ENCODE measurements at regions not wholly inside any gene's neighbourhood (a gene's known extent, or its start where the extent isn't known, plus 50 kb on each side); places are given as distances from the start of the nearest gene placed in this dataset.
"Not testable (repeated sequence)": the region's sequence is repeated elsewhere in the genome, so short reads cannot be mapped to it uniquely, and the experiment has no call there.

- no peak for DNase-seq
- POLR2A ChIA-PET (ENCODE audit: partially characterized antibody), result no interaction called here
- Mint-ChIP-seq H3K9me3 (no peaks in the 10 kb centered on the region), H3K27ac (no peak overlapping the region), H3K4me1 (no peaks in the 10 kb centered on the region), H3K27me3 (peaks cover 13 to 15% of the 10 kb centered on the region in 2 donors), H3K36me3 (no peaks in the 10 kb centered on the region), H3K4me3 (no peak overlapping the region)
- CTCF ChIA-PET (ENCODE audit: partially characterized antibody), result no interaction called here
- Histone ChIP-seq H3K4me1 (ENCODE audit: insufficient read depth, low read length) (no peaks in the 10 kb centered on the region), H3K9me3 (ENCODE audit: control insufficient read depth in 1 of 2, low read length in 2 of 2) (no peaks in the 10 kb centered on the region), H3K27me3 (ENCODE audit: insufficient read depth, low read length) (no peaks in the 10 kb centered on the region), H3K36me3 (ENCODE audit: insufficient read depth, low read length) (no peaks in the 10 kb centered on the region), H3K4me3 (ENCODE audit: low read length in 2 of 2) (no peak overlapping the region), H3K27ac (ENCODE audit: low read depth, low read length) (no peak overlapping the region)
- intact Hi-C loops (cut with micrococcal nuclease), result no loop called here
Measured at GRCh38 chr4:121584836-121585235, 111.9 kb downstream of the ANXA5 start.

DNA sequence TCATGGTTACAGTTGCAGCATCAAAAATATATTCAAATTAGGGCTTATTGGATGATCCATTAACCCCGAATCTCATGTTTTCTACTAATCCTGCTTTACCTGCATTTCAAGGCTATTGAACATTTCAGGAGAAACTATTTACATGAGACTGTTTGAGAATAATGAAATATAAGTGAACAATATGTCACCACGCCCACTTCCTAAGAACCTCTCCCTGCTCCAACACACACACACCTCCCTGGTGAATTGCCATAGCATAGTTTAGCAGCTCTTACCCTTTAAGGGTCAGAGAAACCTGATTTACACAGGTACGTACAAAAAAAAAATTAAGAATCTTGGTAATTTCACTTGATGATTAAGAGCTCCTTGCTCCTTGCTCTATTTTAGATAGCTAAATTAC is 113.4 kb downstream of the ANXA5 start:
- Histone ChIP-seq H3K27ac (ENCODE audit: low read depth, low read length) (no peak overlapping the region), H3K9me3 (ENCODE audit: control insufficient read depth in 1 of 2, low read length in 2 of 2) (no peaks in the 10 kb centered on the region), H3K36me3 (ENCODE audit: insufficient read depth, low read length) (no peaks in the 10 kb centered on the region), H3K27me3 (ENCODE audit: insufficient read depth, low read length) (no peaks in the 10 kb centered on the region), H3K4me1 (ENCODE audit: insufficient read depth, low read length) (no peaks in the 10 kb centered on the region), H3K4me3 (ENCODE audit: low read length in 2 of 2) (no peak overlapping the region)
- no peaks in the 10 kb centered on the region for H3K4me1 Mint-ChIP-seq
- H3K4me3 Mint-ChIP-seq, result no peak overlapping the region
- H3K27ac Mint-ChIP-seq, result no peak overlapping the region
- H3K36me3 Mint-ChIP-seq, result no peaks in the 10 kb centered on the region
- CTCF ChIA-PET (ENCODE audit: partially characterized antibody), result no interaction called here
- DNase-seq, result no peak
- intact Hi-C loops (cut with micrococcal nuclease), result no loop called here
- peaks cover 11 to 21% of the 10 kb centered on the region in 2 donors for H3K27me3 Mint-ChIP-seq
- POLR2A ChIA-PET (ENCODE audit: partially characterized antibody), result no interaction called here
- no peaks in the 10 kb centered on the region for H3K9me3 Mint-ChIP-seq

GRCh38 chr4:121582296-121582695 is 114.5 kb downstream of the ANXA5 start:
- POLR2A ChIA-PET (ENCODE audit: partially characterized antibody), result no interaction called here
- Mint-ChIP-seq H3K27ac (no peak overlapping the region), H3K4me1 (no peaks in the 10 kb centered on the region), H3K27me3 (peaks cover 9 to 21% of the 10 kb centered on the region in 2 donors), H3K36me3 (no peaks in the 10 kb centered on the region), H3K4me3 (no peak overlapping the region), H3K9me3 (no peaks in the 10 kb centered on the region)
- Histone ChIP-seq H3K27me3 (ENCODE audit: insufficient read depth, low read length) (no peaks in the 10 kb centered on the region), H3K27ac (ENCODE audit: low read depth, low read length) (no peak overlapping the region), H3K9me3 (ENCODE audit: control insufficient read depth in 1 of 2, low read length in 2 of 2) (no peaks in the 10 kb centered on the region), H3K4me3 (ENCODE audit: low read length in 2 of 2) (no peak overlapping the region), H3K36me3 (ENCODE audit: insufficient read depth, low read length) (no peaks in the 10 kb centered on the region), H3K4me1 (ENCODE audit: insufficient read depth, low read length) (no peaks in the 10 kb centered on the region)
- CTCF ChIA-PET (ENCODE audit: partially characterized antibody), result no interaction called here
- intact Hi-C loops (cut with micrococcal nuclease), result no loop called here
- no peak for DNase-seq

DNA sequence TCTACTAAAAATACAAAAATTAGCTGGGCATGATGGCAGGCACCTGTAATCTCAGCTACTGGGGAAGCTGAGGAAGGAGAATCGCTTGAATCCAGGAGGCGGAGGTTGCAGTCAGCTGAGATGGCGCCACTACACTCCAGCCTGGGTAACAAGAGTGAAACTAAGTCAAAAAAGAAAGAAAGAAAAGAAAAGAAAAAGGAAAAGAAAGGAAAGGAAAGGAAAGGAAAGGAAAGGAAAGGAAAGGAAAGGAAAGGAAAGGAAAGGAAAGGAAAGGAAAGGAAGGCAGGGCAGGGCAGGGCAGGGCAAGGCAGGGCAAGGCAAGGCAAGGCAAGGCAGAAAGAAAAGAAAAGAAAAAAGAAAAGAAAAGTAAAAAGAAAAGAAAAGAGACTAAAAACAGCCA is 121.4 kb downstream of the ANXA5 start:
- H3K27ac Mint-ChIP-seq; H3K27me3 ChIP-seq (ENCODE audit: insufficient read depth, low read length); H3K9me3 ChIP-seq (ENCODE audit: control insufficient read depth in 1 of 2, low read length in 2 of 2); H3K27ac ChIP-seq (ENCODE audit: low read depth, low read length); H3K36me3 ChIP-seq (ENCODE audit: insufficient read depth, low read length); intact Hi-C loops (cut with micrococcal nuclease); H3K4me3 ChIP-seq (ENCODE audit: low read length in 2 of 2); H3K9me3 Mint-ChIP-seq; H3K36me3 Mint-ChIP-seq; POLR2A ChIA-PET (ENCODE audit: partially characterized antibody); CTCF ChIA-PET (ENCODE audit: partially characterized antibody); H3K4me1 ChIP-seq (ENCODE audit: insufficient read depth, low read length); DNase-seq; H3K4me1 Mint-ChIP-seq: not testable (repeated sequence)
- Mint-ChIP-seq H3K4me3 (peak overlapping the region in 1 of 8 donors; percentile 45), H3K27me3 (peaks cover 7 to 16% of the 10 kb centered on the region in 2 donors)

GRCh38 chr4:121574618-121575017 is 122.2 kb downstream of the ANXA5 start:
- peaks cover 10 to 21% of the 10 kb centered on the region in 2 donors for H3K27me3 Mint-ChIP-seq
- CTCF ChIA-PET (ENCODE audit: partially characterized antibody), result no interaction called here
- no peak for DNase-seq
- H3K36me3 Mint-ChIP-seq, result no peaks in the 10 kb centered on the region
- POLR2A ChIA-PET (ENCODE audit: partially characterized antibody), result no interaction called here
- H3K9me3 Mint-ChIP-seq, result peaks cover 0 to 8% (median 0%) of the 10 kb centered on the region in 8 donors
- intact Hi-C loops (cut with micrococcal nuclease), result no loop called here
- H3K4me3 ChIP-seq (ENCODE audit: low read length in 2 of 2), result no peak overlapping the region
- no peak overlapping the region for H3K27ac ChIP-seq (ENCODE audit: low read depth, low read length)
- no peaks in the 10 kb centered on the region for H3K4me1 Mint-ChIP-seq
- H3K4me3 Mint-ChIP-seq, result no peak overlapping the region
- H3K9me3 ChIP-seq (ENCODE audit: control insufficient read depth in 1 of 2, low read length in 2 of 2), result no peaks in the 10 kb centered on the region
- no peaks in the 10 kb centered on the region for H3K36me3 ChIP-seq (ENCODE audit: insufficient read depth, low read length)
- no peaks in the 10 kb centered on the region for H3K4me1 ChIP-seq (ENCODE audit: insufficient read depth, low read length)
- no peak overlapping the region for H3K27ac Mint-ChIP-seq
- no peaks in the 10 kb centered on the region for H3K27me3 ChIP-seq (ENCODE audit: insufficient read depth, low read length)

DNA sequence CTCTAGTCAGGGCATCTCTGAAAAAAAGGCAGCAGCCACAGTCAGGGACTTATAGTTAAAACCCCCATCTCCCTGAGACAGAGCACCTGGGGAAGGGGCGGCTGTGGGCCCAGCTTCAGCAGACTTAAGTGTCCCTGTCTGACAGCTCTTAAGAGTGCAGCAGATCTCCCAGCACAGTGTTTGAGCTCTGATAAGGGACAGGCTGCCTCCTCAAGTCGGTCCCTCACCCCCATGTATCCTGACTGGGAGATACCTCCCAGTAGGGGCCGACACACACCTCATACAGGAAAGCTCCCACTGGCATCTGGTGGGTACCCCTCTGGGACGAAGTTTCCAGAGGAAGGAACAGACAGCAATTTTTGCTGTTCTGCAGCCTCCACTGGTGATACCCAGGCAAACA is 129.0 kb downstream of the ANXA5 start:
- Histone ChIP-seq H3K4me1 (ENCODE audit: insufficient read depth, low read length) (no peaks in the 10 kb centered on the region), H3K36me3 (ENCODE audit: insufficient read depth, low read length) (no peaks in the 10 kb centered on the region), H3K9me3 (ENCODE audit: control insufficient read depth in 1 of 2, low read length in 2 of 2) (no peaks in the 10 kb centered on the region), H3K27ac (ENCODE audit: low read depth, low read length) (no peak overlapping the region), H3K4me3 (ENCODE audit: low read length in 2 of 2) (no peak overlapping the region), H3K27me3 (ENCODE audit: insufficient read depth, low read length) (no peaks in the 10 kb centered on the region)
- Mint-ChIP-seq H3K9me3 (peaks cover 0 to 2% (median 0%) of the 10 kb centered on the region in 8 donors), H3K4me3 (no peak overlapping the region), H3K36me3 (no peaks in the 10 kb centered on the region), H3K4me1 (no peaks in the 10 kb centered on the region), H3K27me3 (peaks cover 20 to 22% of the 10 kb centered on the region in 2 donors), H3K27ac (no peak overlapping the region)
- intact Hi-C loops (cut with micrococcal nuclease), result no loop called here
- CTCF ChIA-PET (ENCODE audit: partially characterized antibody), result no interaction called here
- POLR2A ChIA-PET (ENCODE audit: partially characterized antibody), result no interaction called here
- no peak for DNase-seq

DNA sequence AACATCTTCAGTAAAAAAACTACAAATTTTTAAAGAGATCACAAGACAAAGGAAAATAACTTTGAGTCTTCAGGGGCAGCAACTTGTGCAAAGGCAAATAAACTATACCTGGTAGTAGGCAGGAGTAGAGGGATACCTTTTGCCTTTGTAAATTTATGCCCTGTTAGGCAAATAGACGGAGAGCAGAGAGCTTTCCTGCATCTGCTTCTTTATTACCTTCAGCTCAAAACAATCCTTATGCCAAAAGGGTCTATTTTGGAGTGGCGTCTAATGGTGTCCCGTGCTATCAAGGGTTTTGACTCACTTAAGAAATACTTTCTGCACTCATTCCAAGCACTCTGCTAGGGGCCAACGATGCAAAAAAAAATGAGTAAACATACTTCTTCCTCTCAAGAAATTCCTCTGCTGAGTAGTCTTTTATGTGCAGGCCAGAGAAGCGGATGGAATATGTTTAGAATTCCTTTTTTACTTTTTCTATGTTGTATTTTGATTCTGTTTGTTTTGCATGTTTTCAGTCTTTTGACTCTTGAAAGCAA is 131.9 kb downstream of the ANXA5 start:
- Mint-ChIP-seq H3K4me3 (no peak overlapping the region), H3K27ac (no peak overlapping the region), H3K36me3 (no peaks in the 10 kb centered on the region), H3K4me1 (no peaks in the 10 kb centered on the region), H3K9me3 (peaks cover 0 to 2% (median 0%) of the 10 kb centered on the region in 8 donors), H3K27me3 (peaks cover 25 to 26% of the 10 kb centered on the region in 2 donors)
- ChIA-PET CTCF (ENCODE audit: partially characterized antibody) (no interaction called here), POLR2A (ENCODE audit: partially characterized antibody) (no interaction called here)
- Histone ChIP-seq H3K4me3 (ENCODE audit: low read length in 2 of 2) (no peak overlapping the region), H3K9me3 (ENCODE audit: control insufficient read depth in 1 of 2, low read length in 2 of 2) (no peaks in the 10 kb centered on the region), H3K27ac (ENCODE audit: low read depth, low read length) (no peak overlapping the region), H3K36me3 (ENCODE audit: insufficient read depth, low read length) (no peaks in the 10 kb centered on the region), H3K27me3 (ENCODE audit: insufficient read depth, low read length) (no peaks in the 10 kb centered on the region), H3K4me1 (ENCODE audit: insufficient read depth, low read length) (no peaks in the 10 kb centered on the region)
- no peak for DNase-seq
- intact Hi-C loops (cut with micrococcal nuclease), result no loop called here

GRCh38 chr4:121562811-121563210 is 134.0 kb downstream of the ANXA5 start:
- Mint-ChIP-seq H3K9me3 (peaks cover 0 to 2% (median 0%) of the 10 kb centered on the region in 8 donors), H3K36me3 (no peaks in the 10 kb centered on the region), H3K4me1 (no peaks in the 10 kb centered on the region), H3K4me3 (no peak overlapping the region), H3K27me3 (peaks cover 16 to 17% of the 10 kb centered on the region in 2 donors), H3K27ac (no peak overlapping the region)
- Histone ChIP-seq H3K36me3 (ENCODE audit: insufficient read depth, low read length) (no peaks in the 10 kb centered on the region), H3K27me3 (ENCODE audit: insufficient read depth, low read length) (no peaks in the 10 kb centered on the region), H3K4me3 (ENCODE audit: low read length in 2 of 2) (no peak overlapping the region), H3K4me1 (ENCODE audit: insufficient read depth, low read length) (no peaks in the 10 kb centered on the region), H3K9me3 (ENCODE audit: control insufficient read depth in 1 of 2, low read length in 2 of 2) (no peaks in the 10 kb centered on the region), H3K27ac (ENCODE audit: low read depth, low read length) (no peak overlapping the region)
- no peak for DNase-seq
- CTCF ChIA-PET (ENCODE audit: partially characterized antibody), result no interaction called here
- POLR2A ChIA-PET (ENCODE audit: partially characterized antibody), result no interaction called here
- intact Hi-C loops (cut with micrococcal nuclease), result no loop called here
